OCI-LY3 (cell line): ENCODE measurements at regions not wholly inside any gene's neighbourhood (a gene's known extent, or its start where the extent isn't known, plus 50 kb on each side); places are given as distances from the start of the nearest gene placed in this dataset.

ENCODE experiments used
- H2AFZ ChIP-seq: fragments of 200-600, 300-600 bp; shearing (Covaris generic); 2 replicates; pipeline ENCODE4 v1.6.0; 2014; ENCODE audit warnings: antibody characterized with exemption, low read depth, low read length
- H3K27ac ChIP-seq: fragments of 200-600, 300-600 bp; sonication (generic); 2 replicates; pipeline ENCODE4 v1.5.1; 2014; ENCODE audit warnings: mild to moderate bottlenecking, low read length, moderate library complexity, mixed read lengths
- H3K27me3 ChIP-seq: fragments of 200-600, 300-600 bp; sonication (generic); 2 replicates; pipeline ENCODE4 v1.6.1; 2014; ENCODE audit warnings: low read depth, low read length, mixed read lengths
- H3K36me3 ChIP-seq: fragments of 200-600, 300-600 bp; sonication (generic); replicated peaks from 2 replicates; pipeline ENCODE3; 2014; ENCODE audit warnings: low read depth, low read length, mixed read lengths
- H3K4me1 ChIP-seq: fragments of 300-600, 200-600 bp; sonication (generic); 2 replicates; pipeline ENCODE4 v1.6.1; 2014; ENCODE audit warnings: low read length, mixed read lengths
- H3K4me2 ChIP-seq: fragments of 200-600, 300-600 bp; sonication (generic); 2 replicates; pipeline ENCODE4 v1.6.1; 2014; ENCODE audit warnings: low read length, mixed read lengths
- H3K4me3 ChIP-seq: fragments of 300-600, 200-600 bp; sonication (generic); 2 replicates; pipeline ENCODE4 v1.5.1; 2014; ENCODE audit warnings: antibody characterized with exemption, mild to moderate bottlenecking, low read length, moderate library complexity
- H3K79me2 ChIP-seq: fragments of 300-600, 200-600 bp; shearing (Covaris generic); 2 replicates; pipeline ENCODE4 v1.6.1; 2014; ENCODE audit warnings: mild to moderate bottlenecking, low read length, mixed read lengths
- H3K9ac ChIP-seq: fragments of 300-600, 200-600 bp; shearing (Covaris generic); 2 replicates; pipeline ENCODE4 v1.6.0; 2014; ENCODE audit warnings: mild to moderate bottlenecking, low read length, moderate library complexity
- H3K9me3 ChIP-seq: fragments of 200-600, 300-600 bp; shearing (Covaris generic); 2 replicates; pipeline ENCODE4 v1.6.1; 2014; ENCODE audit warnings: low read length, mixed read lengths; ENCODE audit not compliant: insufficient read depth
- H4K20me1 ChIP-seq: fragments of 200-600, 300-600 bp; sonication (generic); 2 replicates; pipeline ENCODE4 v1.6.1; 2016; ENCODE audit warnings: low read length, mixed read lengths; ENCODE audit not compliant: insufficient read depth
- CTCF ChIP-seq: fragments of 200-600, 300-600 bp; sonication (generic); IDR thresholded peaks from 2 replicates; pipeline ENCODE4 v1.5.1; 2014; ENCODE audit warnings: antibody characterized with exemption, low read length, low read depth
- EZH2phosphoT487 ChIP-seq: fragments of 200-600 bp; shearing (Covaris generic); IDR thresholded peaks from 2 replicates; pipeline ENCODE4 v1.6.1; 2018; ENCODE audit warnings: antibody characterized with exemption, mixed run types, low read depth

GRCh38 chrX:10859353-10859752, 239.0 kb upstream of the MID1 start:
- no peak overlapping the region for H3K27ac ChIP-seq
- TF ChIP-seq EZH2phosphoT487: no peak
- TF ChIP-seq CTCF: no peak
- H3K9me3 ChIP-seq: no peaks in the 10 kb centered on the region
- H3K4me2 ChIP-seq: no peak overlapping the region
- no peaks in the 10 kb centered on the region for H3K27me3 ChIP-seq
- no peak overlapping the region for H3K4me3 ChIP-seq
- no peaks in the 10 kb centered on the region for H4K20me1 ChIP-seq
- H3K9ac ChIP-seq: no peak overlapping the region
- no peaks in the 10 kb centered on the region for H3K4me1 ChIP-seq
- H3K79me2 ChIP-seq: no peaks in the 10 kb centered on the region
- no peak overlapping the region for H2AFZ ChIP-seq
- no peaks in the 10 kb centered on the region for H3K36me3 ChIP-seq

- no peak overlapping the region for H3K9ac ChIP-seq
- no peak overlapping the region for H3K27ac ChIP-seq
- H3K36me3 ChIP-seq: no peaks in the 10 kb centered on the region
- H3K27me3 ChIP-seq: no peaks in the 10 kb centered on the region
- no peaks in the 10 kb centered on the region for H4K20me1 ChIP-seq
- no peaks in the 10 kb centered on the region for H3K9me3 ChIP-seq
- H3K4me2 ChIP-seq: no peak overlapping the region
- H3K4me3 ChIP-seq: no peak overlapping the region
- H3K79me2 ChIP-seq: no peaks in the 10 kb centered on the region
- H3K4me1 ChIP-seq: peaks cover 6% of the 10 kb centered on the region; the same call in 1 of the 2 replicates
- no peak overlapping the region for H2AFZ ChIP-seq
- TF ChIP-seq CTCF (no peak; the same call in 1 of the 2 replicates), EZH2phosphoT487 (no peak)
Measured at GRCh38 chrX:10875995-10876394, 235.1 kb upstream of the HCCS start.

GRCh38 chrX:10882484-10882883, 228.6 kb upstream of the HCCS start:
- H3K4me2 ChIP-seq: no peak overlapping the region
- H3K36me3 ChIP-seq: no peaks in the 10 kb centered on the region
- no peaks in the 10 kb centered on the region for H3K79me2 ChIP-seq
- TF ChIP-seq EZH2phosphoT487 (no peak), CTCF (no peak)
- no peak overlapping the region for H2AFZ ChIP-seq
- no peak overlapping the region for H3K4me3 ChIP-seq
- H3K4me1 ChIP-seq: no peaks in the 10 kb centered on the region
- no peak overlapping the region for H3K9ac ChIP-seq
- no peaks in the 10 kb centered on the region for H3K27me3 ChIP-seq
- H3K9me3 ChIP-seq: no peaks in the 10 kb centered on the region
- no peaks in the 10 kb centered on the region for H4K20me1 ChIP-seq
- no peak overlapping the region for H3K27ac ChIP-seq

GRCh38 chrX:10884246-10884645, 226.9 kb upstream of the HCCS start:
- Histone ChIP-seq H3K27ac (no peak overlapping the region), H4K20me1 (no peaks in the 10 kb centered on the region), H3K9ac (no peak overlapping the region), H3K36me3 (no peaks in the 10 kb centered on the region), H3K79me2 (no peaks in the 10 kb centered on the region), H3K4me3 (no peak overlapping the region), H3K9me3 (no peaks in the 10 kb centered on the region), H3K4me1 (no peaks in the 10 kb centered on the region), H2AFZ (no peak overlapping the region), H3K27me3 (no peaks in the 10 kb centered on the region), H3K4me2 (no peak overlapping the region)
- TF ChIP-seq EZH2phosphoT487 (no peak), CTCF (no peak)
